K562 (cell line): ENCODE measurements at regions not wholly inside any gene's neighbourhood (a gene's known extent, or its start where the extent isn't known, plus 50 kb on each side); places are given as distances from the start of the nearest gene placed in this dataset.

Experiments used
- ATAC-seq: fragments of 200-7000 bp; cut with Tn5 transposase; 3 replicates; pipeline ENCODE4 v1.9.1; 2020; ENCODE audit warnings: moderate library complexity
- BruUV-seq: library from RNA; stranded (reverse); fragments of 400-500 nt; replicated peaks from 2 replicates; lab custom pipeline; 2021; lab: Mats Ljungman, UMichigan
- CTCF ChIA-PET: fragments of 300-600 bp; formaldehyde crosslinking; extraction: SDS; loops from one replicate; lab custom pipeline; 2021; ENCODE audit warnings: low intra/inter-chr PET ratio; lab: Yijun Ruan, JAX
- POLR2A ChIA-PET: fragments of 300-600, 350-650 bp; sonication (Branson Sonifier 250); formaldehyde crosslinking; extraction: SDS; loops from one replicate; lab custom pipeline; 2021; ENCODE audit warnings: antibody characterized with exemption, inconsistent platforms; lab: Yijun Ruan, JAX
- DNase-seq, 4 experiments: peaks; one replicate each; pipeline versions ENCODE4 v3.0.0 to v3.0.0-alpha.2; 2011 to 2018; ENCODE audit warnings: low spot score in 3 of 4, mixed read lengths in 3 of 4; ENCODE audit errors: extremely low read depth in 1 of 4
- FAIRE-seq: peaks from 2 replicates; lab custom pipeline; 2011; peaks lifted over from hg19 to GRCh38; lab: Jason Lieb, UNC
- H2AFZ ChIP-seq: 2 replicates; pipeline ENCODE4 v1.6.0; 2011; ENCODE audit warnings: low read depth, low read length, control low read depth, inconsistent platforms
- H3K27ac ChIP-seq: fragments of 200-600 bp; 3 replicates; pipeline ENCODE4 v1.8.0; 2011; ENCODE audit warnings: low read depth, mild to moderate bottlenecking, control low read depth, inconsistent platforms, low read length, moderate library complexity, mixed read lengths; ENCODE audit errors: extremely low read depth
- H3K27me3 ChIP-seq, 2 experiments: fragments of 300-600 bp in 1 of 2; 2 replicates in 1 of 2; 3 replicates in 1 of 2; pipeline versions ENCODE4 v1.6.0 to v1.8.0; 2011; ENCODE audit warnings: inconsistent platforms in 2 of 2, low read length in 2 of 2, mild to moderate bottlenecking in 1 of 2, mixed read lengths in 1 of 2, moderate library complexity in 1 of 2; ENCODE audit not compliant: control insufficient read depth in 2 of 2, insufficient read depth in 2 of 2
- H3K36me3 ChIP-seq: fragments of 300-600 bp; 3 replicates; pipeline ENCODE4 v1.8.0; 2011; ENCODE audit warnings: mild to moderate bottlenecking, low read length, inconsistent platforms; ENCODE audit not compliant: control insufficient read depth, insufficient read depth
- H3K4me1 ChIP-seq, 2 experiments: fragments of 200-600 bp in 1 of 2; replicated peaks in 1 of 2; 2 replicates in 1 of 2; 3 replicates in 1 of 2; pipeline versions ENCODE4 v1.5.1 to v1.8.0; 2011; ENCODE audit warnings: inconsistent platforms in 2 of 2, low read length in 2 of 2, mild to moderate bottlenecking in 1 of 2, mixed read lengths in 1 of 2, moderate library complexity in 1 of 2; ENCODE audit not compliant: control insufficient read depth in 2 of 2, insufficient read depth in 2 of 2
- H3K4me2 ChIP-seq: 2 replicates; pipeline ENCODE4 v1.6.1; 2011; ENCODE audit warnings: low read length, control low read depth, inconsistent platforms, mixed read lengths; ENCODE audit not compliant: insufficient read depth
- H3K4me3 ChIP-seq: fragments of 200-600 bp; sonication (generic), shearing (Covaris generic); 2 replicates; pipeline ENCODE4 v1.5.1; 2016; ENCODE audit warnings: control low read depth, inconsistent platforms
- H3K79me2 ChIP-seq: fragments of 200-600 bp; 3 replicates; pipeline ENCODE4 v1.8.0; 2011; ENCODE audit warnings: low read length, inconsistent platforms; ENCODE audit not compliant: control insufficient read depth, insufficient read depth
- H3K9ac ChIP-seq, 2 experiments: 2 replicates each; pipeline versions ENCODE4 v1.6.0 to v1.6.1; 2011; ENCODE audit warnings: low read depth in 2 of 2, low read length in 2 of 2, control low read depth in 1 of 2, inconsistent platforms in 1 of 2, mild to moderate bottlenecking in 1 of 2, mixed read lengths in 1 of 2; ENCODE audit not compliant: insufficient read depth in 1 of 2
- H3K9me1 ChIP-seq: one replicate; pipeline ENCODE4 v1.6.0; 2011; ENCODE audit warnings: inconsistent platforms, mild to moderate bottlenecking, low read length, moderate library complexity; ENCODE audit not compliant: control insufficient read depth, insufficient read depth
- H3K9me3 ChIP-seq: replicated peaks from 2 replicates; pipeline ENCODE4 v1.5.1; 2011; ENCODE audit warnings: low read depth, low read length, inconsistent platforms; ENCODE audit not compliant: control insufficient read depth, insufficient read depth
- H4K20me1 ChIP-seq: replicated peaks from 2 replicates; pipeline ENCODE4 v1.6.1; 2011; ENCODE audit warnings: low read length, inconsistent platforms, mixed read lengths; ENCODE audit not compliant: control insufficient read depth, insufficient read depth
- CBFB ChIP-seq: sonication (generic); formaldehyde crosslinking; IDR thresholded peaks from 2 replicates; pipeline ENCODE4 v1.4.0; 2020; ENCODE audit warnings: mild to moderate bottlenecking, missing genetic modification reagents
- CHCHD3 ChIP-seq: fragments of 250-450 bp; sonication (Bioruptor Pico); IDR thresholded peaks from 2 replicates; pipeline ENCODE4 v2.1.2; 2022; ENCODE audit warnings: mild to moderate bottlenecking
- ETV1 ChIP-seq: fragments of 450-650 bp; conservative IDR thresholded peaks from 2 replicates; pipeline ENCODE4 v1.6.1; 2016; ENCODE audit warnings: missing genetic modification characterization, control low read depth, low read depth, missing compliant biosample characterization
- HMG20B ChIP-seq: fragments of 250-450 bp; sonication (Bioruptor Pico); IDR thresholded peaks from 2 replicates; pipeline ENCODE4 v1.5.0; 2021; ENCODE audit warnings: mild to moderate bottlenecking
- KLF10 ChIP-seq: fragments of 250-450 bp; sonication (Bioruptor Pico); IDR thresholded peaks from 2 replicates; pipeline ENCODE4 v1.6.1; 2021; ENCODE audit warnings: matching md5 sums
- LEF1 ChIP-seq: fragments of 450-650 bp; IDR thresholded peaks from 2 replicates; pipeline ENCODE4 v1.6.1; 2016; ENCODE audit warnings: mild to moderate bottlenecking
- RAD21 ChIP-seq, 2 experiments: fragments of 250-450 bp in 1 of 2; fragments of 450-650 bp in 1 of 2; sonication (Bioruptor Pico) in 1 of 2; formaldehyde crosslinking in 1 of 2; IDR thresholded peaks in 1 of 2; conservative IDR thresholded peaks in 1 of 2; 2 replicates each; pipeline versions ENCODE4 v1.4.0 to v1.8.0; 2020 to 2022; ENCODE audit warnings: mild to moderate bottlenecking in 2 of 2, moderate library complexity in 1 of 2
- WGBS: fragments of 100-300 bp; shearing (Covaris generic); methylation state at CpG from one replicate; pipeline ENCODE4 v1.1.6; 2016; ENCODE audit warnings: low coverage, mixed read lengths; ENCODE audit not compliant: insufficient coverage; ENCODE audit errors: missing lambda C conversion rate; 5-methylcytosine and 5-hydroxymethylcytosine counted together
- in situ Hi-C: fragments of 300-500 bp; cut with MboI; formaldehyde crosslinking; loops from 4 replicates; pipeline ENCODE4 v1.15.0; 2018; ENCODE audit warnings: inconsistent platforms, mixed read lengths
- intact Hi-C: fragments of 100-400 bp; cut with micrococcal nuclease; formaldehyde crosslinking; loops from 2 replicates; pipeline ENCODE4 v1.14.2; 2022
- TF ChIP-seq, protein P1 (sequence below): sonication (generic); formaldehyde crosslinking; IDR thresholded peaks from 2 replicates; pipeline ENCODE4 v1.8.1; 2023; ENCODE audit warnings: missing genetic modification reagents, mild to moderate bottlenecking, borderline replicate concordance

DNA sequence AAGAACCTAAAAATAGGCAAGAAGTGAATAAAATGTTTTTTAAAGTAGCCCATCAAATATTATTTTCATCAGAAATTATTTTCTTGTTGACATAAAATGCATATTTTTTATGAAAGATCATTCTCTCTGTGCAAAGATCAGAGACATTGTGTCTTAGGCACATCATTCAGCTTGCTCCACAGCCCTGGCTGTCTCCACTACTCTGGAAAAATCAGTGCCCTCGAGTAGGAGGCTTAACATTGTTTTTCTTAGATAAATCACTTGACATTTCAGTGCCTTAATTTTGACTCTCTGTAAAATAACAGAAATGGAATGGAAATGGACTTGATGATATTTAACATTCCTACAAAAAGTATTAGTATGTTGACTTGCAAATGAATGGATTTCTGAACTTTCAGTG, 77.9 kb downstream of the FAT4 start:
- no peaks in the 10 kb centered on the region for H3K4me1 ChIP-seq
- POLR2A ChIA-PET: no interaction called here
- 0% methylated on average over 1 of the region's 1 CpG for WGBS
- no peak overlapping the region for H3K4me2 ChIP-seq
- CTCF ChIA-PET: no interaction called here
- H3K36me3 ChIP-seq: no peaks in the 10 kb centered on the region
- no peak overlapping the region for H3K4me3 ChIP-seq
- no peaks in the 10 kb centered on the region for H3K27me3 ChIP-seq
- DNase-seq (no peak), ATAC-seq (no peak)
- H3K79me2 ChIP-seq: no peaks in the 10 kb centered on the region
- no peaks in the 10 kb centered on the region for H3K9me3 ChIP-seq
- in situ Hi-C loops: no loop called here
- no peaks in the 10 kb centered on the region for H4K20me1 ChIP-seq
- no peaks in the 10 kb centered on the region for H3K9me1 ChIP-seq
- H3K9ac ChIP-seq: no peak overlapping the region
- TF ChIP-seq, protein P1, sequence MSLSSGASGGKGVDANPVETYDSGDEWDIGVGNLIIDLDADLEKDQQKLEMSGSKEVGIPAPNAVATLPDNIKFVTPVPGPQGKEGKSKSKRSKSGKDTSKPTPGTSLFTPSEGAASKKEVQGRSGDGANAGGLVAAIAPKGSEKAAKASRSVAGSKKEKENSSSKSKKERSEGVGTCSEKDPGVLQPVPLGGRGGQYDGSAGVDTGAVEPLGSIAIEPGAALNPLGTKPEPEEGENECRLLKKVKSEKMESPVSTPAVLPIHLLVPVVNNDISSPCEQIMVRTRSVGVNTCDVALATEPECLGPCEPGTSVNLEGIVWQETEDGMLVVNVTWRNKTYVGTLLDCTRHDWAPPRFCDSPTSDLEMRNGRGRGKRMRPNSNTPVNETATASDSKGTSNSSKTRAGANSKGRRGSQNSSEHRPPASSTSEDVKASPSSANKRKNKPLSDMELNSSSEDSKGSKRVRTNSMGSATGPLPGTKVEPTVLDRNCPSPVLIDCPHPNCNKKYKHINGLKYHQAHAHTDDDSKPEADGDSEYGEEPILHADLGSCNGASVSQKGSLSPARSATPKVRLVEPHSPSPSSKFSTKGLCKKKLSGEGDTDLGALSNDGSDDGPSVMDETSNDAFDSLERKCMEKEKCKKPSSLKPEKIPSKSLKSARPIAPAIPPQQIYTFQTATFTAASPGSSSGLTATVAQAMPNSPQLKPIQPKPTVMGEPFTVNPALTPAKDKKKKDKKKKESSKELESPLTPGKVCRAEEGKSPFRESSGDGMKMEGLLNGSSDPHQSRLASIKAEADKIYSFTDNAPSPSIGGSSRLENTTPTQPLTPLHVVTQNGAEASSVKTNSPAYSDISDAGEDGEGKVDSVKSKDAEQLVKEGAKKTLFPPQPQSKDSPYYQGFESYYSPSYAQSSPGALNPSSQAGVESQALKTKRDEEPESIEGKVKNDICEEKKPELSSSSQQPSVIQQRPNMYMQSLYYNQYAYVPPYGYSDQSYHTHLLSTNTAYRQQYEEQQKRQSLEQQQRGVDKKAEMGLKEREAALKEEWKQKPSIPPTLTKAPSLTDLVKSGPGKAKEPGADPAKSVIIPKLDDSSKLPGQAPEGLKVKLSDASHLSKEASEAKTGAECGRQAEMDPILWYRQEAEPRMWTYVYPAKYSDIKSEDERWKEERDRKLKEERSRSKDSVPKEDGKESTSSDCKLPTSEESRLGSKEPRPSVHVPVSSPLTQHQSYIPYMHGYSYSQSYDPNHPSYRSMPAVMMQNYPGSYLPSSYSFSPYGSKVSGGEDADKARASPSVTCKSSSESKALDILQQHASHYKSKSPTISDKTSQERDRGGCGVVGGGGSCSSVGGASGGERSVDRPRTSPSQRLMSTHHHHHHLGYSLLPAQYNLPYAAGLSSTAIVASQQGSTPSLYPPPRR (CRISPR knock-in tag): no peak
- TF ChIP-seq LEF1 (no peak), CHCHD3 (CRISPR knock-in tag) (no peak), ETV1 (no peak), KLF10 (CRISPR knock-in tag) (no peak), RAD21 (CRISPR knock-in tag; conservative IDR thresholded peaks at IDR 0.05 in 1 of 2, IDR thresholded peaks at IDR 0.05 in 1 of 2) (no peak), HMG20B (CRISPR knock-in tag) (no peak), CBFB (CRISPR knock-in tag) (no peak)
- TF ChIP-seq, all 486 proteins: peak for 0
- BruUV-seq: no TSS peak
- intact Hi-C loops: no loop called here
- Histone ChIP-seq H3K27ac (no peak overlapping the region), H2AFZ (no peak overlapping the region)
- no peak for FAIRE-seq
